NT2/D1 (cell line): ENCODE measurements at regions not wholly inside any gene's neighbourhood (a gene's known extent, or its start where the extent isn't known, plus 50 kb on each side); places are given as distances from the start of the nearest gene placed in this dataset.

ENCODE experiments used
- SUZ12 ChIP-seq: IDR thresholded peaks from 2 replicates; pipeline ENCODE4 v1.6.1; 2011; ENCODE audit not compliant: insufficient read length, insufficient read depth; ENCODE audit errors: extremely low read depth
- YY1 ChIP-seq: IDR thresholded peaks from 2 replicates; pipeline ENCODE4 v1.6.1; 2011; ENCODE audit not compliant: insufficient read length, insufficient read depth
- ZNF274 ChIP-seq: IDR thresholded peaks from 2 replicates; pipeline ENCODE4 v1.6.1; 2011; ENCODE audit warnings: mild to moderate bottlenecking, low read depth, low read length

GRCh38 chr1:105260001-105260400 lies 1510.3 kb downstream of the AMY1C start:
- no peak for TF ChIP-seq SUZ12
- TF ChIP-seq ZNF274: no peak
- TF ChIP-seq YY1: no peak
